H1 (cell line): ENCODE measurements at regions not wholly inside any gene's neighbourhood (a gene's known extent, or its start where the extent isn't known, plus 50 kb on each side); places are given as distances from the start of the nearest gene placed in this dataset.

ENCODE experiments used
- SAP30 ChIP-seq: fragments of 300-600 bp; sonication (generic); IDR thresholded peaks from 2 replicates; pipeline ENCODE4 v1.7.1; 2012; ENCODE audit warnings: low read length, moderate library complexity, mild to moderate bottlenecking, inconsistent platforms; ENCODE audit not compliant: insufficient read depth, insufficient replicate concordance
- SRF ChIP-seq: IDR thresholded peaks from 2 replicates; pipeline ENCODE4 v1.6.1; 2011; ENCODE audit warnings: mild to moderate bottlenecking, low read depth, low read length, moderate library complexity
- USF2 ChIP-seq: IDR thresholded peaks from 2 replicates; pipeline ENCODE4 v1.6.1; 2011; ENCODE audit warnings: low read length, improper control_type of control experiment
- YY1 ChIP-seq: IDR thresholded peaks from 2 replicates; pipeline ENCODE4 v1.6.1; 2011; ENCODE audit warnings: low read depth, mild to moderate bottlenecking, low read length
- TF ChIP-seq, protein P1 (sequence below): fragments of 300-600 bp; sonication (generic); IDR thresholded peaks from 2 replicates; pipeline ENCODE4 v1.7.1; 2012; ENCODE audit warnings: low read length, moderate library complexity, mild to moderate bottlenecking, inconsistent platforms; ENCODE audit not compliant: insufficient replicate concordance

GRCh38 chr5:153919161-153919560 is 119.5 kb downstream of the FAM114A2 start (continued):
- TF ChIP-seq, protein P1, sequence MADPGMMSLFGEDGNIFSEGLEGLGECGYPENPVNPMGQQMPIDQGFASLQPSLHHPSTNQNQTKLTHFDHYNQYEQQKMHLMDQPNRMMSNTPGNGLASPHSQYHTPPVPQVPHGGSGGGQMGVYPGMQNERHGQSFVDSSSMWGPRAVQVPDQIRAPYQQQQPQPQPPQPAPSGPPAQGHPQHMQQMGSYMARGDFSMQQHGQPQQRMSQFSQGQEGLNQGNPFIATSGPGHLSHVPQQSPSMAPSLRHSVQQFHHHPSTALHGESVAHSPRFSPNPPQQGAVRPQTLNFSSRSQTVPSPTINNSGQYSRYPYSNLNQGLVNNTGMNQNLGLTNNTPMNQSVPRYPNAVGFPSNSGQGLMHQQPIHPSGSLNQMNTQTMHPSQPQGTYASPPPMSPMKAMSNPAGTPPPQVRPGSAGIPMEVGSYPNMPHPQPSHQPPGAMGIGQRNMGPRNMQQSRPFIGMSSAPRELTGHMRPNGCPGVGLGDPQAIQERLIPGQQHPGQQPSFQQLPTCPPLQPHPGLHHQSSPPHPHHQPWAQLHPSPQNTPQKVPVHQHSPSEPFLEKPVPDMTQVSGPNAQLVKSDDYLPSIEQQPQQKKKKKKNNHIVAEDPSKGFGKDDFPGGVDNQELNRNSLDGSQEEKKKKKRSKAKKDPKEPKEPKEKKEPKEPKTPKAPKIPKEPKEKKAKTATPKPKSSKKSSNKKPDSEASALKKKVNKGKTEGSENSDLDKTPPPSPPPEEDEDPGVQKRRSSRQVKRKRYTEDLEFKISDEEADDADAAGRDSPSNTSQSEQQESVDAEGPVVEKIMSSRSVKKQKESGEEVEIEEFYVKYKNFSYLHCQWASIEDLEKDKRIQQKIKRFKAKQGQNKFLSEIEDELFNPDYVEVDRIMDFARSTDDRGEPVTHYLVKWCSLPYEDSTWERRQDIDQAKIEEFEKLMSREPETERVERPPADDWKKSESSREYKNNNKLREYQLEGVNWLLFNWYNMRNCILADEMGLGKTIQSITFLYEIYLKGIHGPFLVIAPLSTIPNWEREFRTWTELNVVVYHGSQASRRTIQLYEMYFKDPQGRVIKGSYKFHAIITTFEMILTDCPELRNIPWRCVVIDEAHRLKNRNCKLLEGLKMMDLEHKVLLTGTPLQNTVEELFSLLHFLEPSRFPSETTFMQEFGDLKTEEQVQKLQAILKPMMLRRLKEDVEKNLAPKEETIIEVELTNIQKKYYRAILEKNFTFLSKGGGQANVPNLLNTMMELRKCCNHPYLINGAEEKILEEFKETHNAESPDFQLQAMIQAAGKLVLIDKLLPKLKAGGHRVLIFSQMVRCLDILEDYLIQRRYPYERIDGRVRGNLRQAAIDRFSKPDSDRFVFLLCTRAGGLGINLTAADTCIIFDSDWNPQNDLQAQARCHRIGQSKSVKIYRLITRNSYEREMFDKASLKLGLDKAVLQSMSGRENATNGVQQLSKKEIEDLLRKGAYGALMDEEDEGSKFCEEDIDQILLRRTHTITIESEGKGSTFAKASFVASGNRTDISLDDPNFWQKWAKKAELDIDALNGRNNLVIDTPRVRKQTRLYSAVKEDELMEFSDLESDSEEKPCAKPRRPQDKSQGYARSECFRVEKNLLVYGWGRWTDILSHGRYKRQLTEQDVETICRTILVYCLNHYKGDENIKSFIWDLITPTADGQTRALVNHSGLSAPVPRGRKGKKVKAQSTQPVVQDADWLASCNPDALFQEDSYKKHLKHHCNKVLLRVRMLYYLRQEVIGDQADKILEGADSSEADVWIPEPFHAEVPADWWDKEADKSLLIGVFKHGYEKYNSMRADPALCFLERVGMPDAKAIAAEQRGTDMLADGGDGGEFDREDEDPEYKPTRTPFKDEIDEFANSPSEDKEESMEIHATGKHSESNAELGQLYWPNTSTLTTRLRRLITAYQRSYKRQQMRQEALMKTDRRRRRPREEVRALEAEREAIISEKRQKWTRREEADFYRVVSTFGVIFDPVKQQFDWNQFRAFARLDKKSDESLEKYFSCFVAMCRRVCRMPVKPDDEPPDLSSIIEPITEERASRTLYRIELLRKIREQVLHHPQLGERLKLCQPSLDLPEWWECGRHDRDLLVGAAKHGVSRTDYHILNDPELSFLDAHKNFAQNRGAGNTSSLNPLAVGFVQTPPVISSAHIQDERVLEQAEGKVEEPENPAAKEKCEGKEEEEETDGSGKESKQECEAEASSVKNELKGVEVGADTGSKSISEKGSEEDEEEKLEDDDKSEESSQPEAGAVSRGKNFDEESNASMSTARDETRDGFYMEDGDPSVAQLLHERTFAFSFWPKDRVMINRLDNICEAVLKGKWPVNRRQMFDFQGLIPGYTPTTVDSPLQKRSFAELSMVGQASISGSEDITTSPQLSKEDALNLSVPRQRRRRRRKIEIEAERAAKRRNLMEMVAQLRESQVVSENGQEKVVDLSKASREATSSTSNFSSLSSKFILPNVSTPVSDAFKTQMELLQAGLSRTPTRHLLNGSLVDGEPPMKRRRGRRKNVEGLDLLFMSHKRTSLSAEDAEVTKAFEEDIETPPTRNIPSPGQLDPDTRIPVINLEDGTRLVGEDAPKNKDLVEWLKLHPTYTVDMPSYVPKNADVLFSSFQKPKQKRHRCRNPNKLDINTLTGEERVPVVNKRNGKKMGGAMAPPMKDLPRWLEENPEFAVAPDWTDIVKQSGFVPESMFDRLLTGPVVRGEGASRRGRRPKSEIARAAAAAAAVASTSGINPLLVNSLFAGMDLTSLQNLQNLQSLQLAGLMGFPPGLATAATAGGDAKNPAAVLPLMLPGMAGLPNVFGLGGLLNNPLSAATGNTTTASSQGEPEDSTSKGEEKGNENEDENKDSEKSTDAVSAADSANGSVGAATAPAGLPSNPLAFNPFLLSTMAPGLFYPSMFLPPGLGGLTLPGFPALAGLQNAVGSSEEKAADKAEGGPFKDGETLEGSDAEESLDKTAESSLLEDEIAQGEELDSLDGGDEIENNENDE: no peak
- no peak for TF ChIP-seq YY1
- TF ChIP-seq SRF: no peak
- TF ChIP-seq USF2: no peak
- TF ChIP-seq SAP30: no peak
